ENCODE measurements at regions not wholly inside any gene's neighbourhood (a gene's known extent, or its start where the extent isn't known, plus 50 kb on each side); places are given as distances from the start of the nearest gene placed in this dataset.

DNA sequence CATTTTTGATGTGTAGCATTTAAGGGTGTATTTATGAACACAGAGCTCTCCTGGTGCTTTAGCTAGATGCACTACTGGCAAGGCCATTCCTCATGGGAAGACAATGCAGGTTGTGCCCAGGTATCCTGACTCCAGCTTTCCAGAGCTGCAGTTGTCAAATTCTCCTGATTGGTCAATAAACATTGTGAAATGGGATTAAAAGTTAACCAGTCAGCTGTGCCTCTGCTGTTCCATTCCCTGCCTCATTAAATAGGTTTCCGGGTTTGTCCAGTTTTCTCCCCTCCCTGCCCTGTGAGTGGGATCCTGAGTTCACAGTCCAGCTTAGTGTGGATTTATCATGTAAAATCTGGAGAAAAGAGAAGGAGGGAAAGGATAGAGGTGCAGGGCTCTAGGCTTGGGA is 207.3 kb downstream of the SQOR start (continued):
- TF ChIP-seq USF2 (IDR thresholded peaks at IDR 0.05; ENCODE audit: borderline replicate concordance, low read depth, low read length) = no peak
- no peak for TF ChIP-seq MTA2 (IDR thresholded peaks at IDR 0.05; ENCODE audit: low read depth)

DNA sequence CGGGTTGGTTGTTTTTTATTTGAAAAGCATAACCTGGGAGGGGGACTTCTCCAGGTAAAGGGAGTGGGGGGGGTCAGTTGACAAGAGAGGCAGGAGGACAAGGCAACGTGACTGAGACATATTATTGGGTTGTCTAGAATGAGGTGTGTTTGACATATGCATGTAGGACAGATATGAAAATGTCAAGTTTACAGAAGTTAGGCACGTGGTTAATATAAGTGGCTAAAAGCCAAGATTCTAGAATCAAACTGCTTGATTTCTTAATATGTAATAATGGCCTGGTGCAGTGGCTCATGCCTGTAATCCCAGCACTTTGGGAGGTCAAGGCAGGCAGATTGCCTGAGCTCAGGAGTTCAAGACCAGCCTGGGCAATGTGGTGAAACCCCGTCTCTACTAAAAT is 212.8 kb downstream of the SQOR start:
- Histone ChIP-seq H3K9me3 (replicated peaks; ENCODE audit: control insufficient read depth, insufficient read depth, low read length) (no peaks in the 10 kb centered on the region), H3K36me3 (ENCODE audit: control insufficient read depth in 2 of 2, insufficient read depth in 2 of 2, low read length in 1 of 2) (no peaks in the 10 kb centered on the region), H3K79me2 (ENCODE audit: control insufficient read depth, insufficient read depth, low read length) (no peaks in the 10 kb centered on the region), H3K9ac (ENCODE audit: control insufficient read depth, insufficient read depth, low read length) (no peak overlapping the region), H3K27me3 (replicated peaks in 1 of 2; ENCODE audit: control insufficient read depth in 2 of 2, insufficient read depth in 2 of 2, low read length in 1 of 2) (no peaks in the 10 kb centered on the region), H3K4me1 (ENCODE audit: control insufficient read depth, insufficient read depth, low read length) (no peaks in the 10 kb centered on the region), H4K20me1 (ENCODE audit: control insufficient read depth, insufficient read depth) (no peaks in the 10 kb centered on the region), H3K4me3 (no peak overlapping the region), H2AFZ (ENCODE audit: control insufficient read depth, low read depth, low read length) (no peak overlapping the region), H3K27ac (ENCODE audit: control insufficient read depth, insufficient read depth) (no peak overlapping the region), H3K4me2 (ENCODE audit: control insufficient read depth, insufficient read depth) (no peak overlapping the region)
- BruUV-seq (replicated peaks) = no TSS peak
- intact Hi-C loops (cut with micrococcal nuclease; ENCODE audit: unreplicated experiment) = no loop called here
- ATAC-seq (no peak), FAIRE-seq (no peak), DNase-seq (ENCODE audit: low read depth, low spot score) (no peak)
- ChIA-PET RAD21 (ENCODE audit: unreplicated experiment) (no interaction called here), CTCF (no interaction called here), POLR2A (no interaction called here), SMC1A (ENCODE audit: uncharacterized antibody, unreplicated experiment) (interaction anchor here (0.6 kb wide), 1 partner anchor 45 kb away, joined by 4 read pairs; no protein-coding TSS in a partner anchor)
- in situ Hi-C loops (cut with MboI) = no loop called here
- 0% methylated on average over 4 of the region's 4 CpGs for WGBS (ENCODE audit: insufficient coverage, insufficient replicate concordance, low lambda C conversion rate, missing lambda C conversion rate)
- TF ChIP-seq ZZZ3 (IDR thresholded peaks at IDR 0.05; ENCODE audit: control insufficient read depth, insufficient read length, low read depth) (no peak), CREM (IDR thresholded peaks at IDR 0.05; ENCODE audit: low read depth) (no peak), REST (IDR thresholded peaks at IDR 0.05; ENCODE audit: low read depth, low read length) (no peak), ZBTB33 (IDR thresholded peaks at IDR 0.05) (no peak), EED (IDR thresholded peaks at IDR 0.05; ENCODE audit: low read depth) (no peak), CHD1 (IDR thresholded peaks at IDR 0.05; ENCODE audit: low read depth, low read length) (no peak)
- TF ChIP-seq, protein P1, sequence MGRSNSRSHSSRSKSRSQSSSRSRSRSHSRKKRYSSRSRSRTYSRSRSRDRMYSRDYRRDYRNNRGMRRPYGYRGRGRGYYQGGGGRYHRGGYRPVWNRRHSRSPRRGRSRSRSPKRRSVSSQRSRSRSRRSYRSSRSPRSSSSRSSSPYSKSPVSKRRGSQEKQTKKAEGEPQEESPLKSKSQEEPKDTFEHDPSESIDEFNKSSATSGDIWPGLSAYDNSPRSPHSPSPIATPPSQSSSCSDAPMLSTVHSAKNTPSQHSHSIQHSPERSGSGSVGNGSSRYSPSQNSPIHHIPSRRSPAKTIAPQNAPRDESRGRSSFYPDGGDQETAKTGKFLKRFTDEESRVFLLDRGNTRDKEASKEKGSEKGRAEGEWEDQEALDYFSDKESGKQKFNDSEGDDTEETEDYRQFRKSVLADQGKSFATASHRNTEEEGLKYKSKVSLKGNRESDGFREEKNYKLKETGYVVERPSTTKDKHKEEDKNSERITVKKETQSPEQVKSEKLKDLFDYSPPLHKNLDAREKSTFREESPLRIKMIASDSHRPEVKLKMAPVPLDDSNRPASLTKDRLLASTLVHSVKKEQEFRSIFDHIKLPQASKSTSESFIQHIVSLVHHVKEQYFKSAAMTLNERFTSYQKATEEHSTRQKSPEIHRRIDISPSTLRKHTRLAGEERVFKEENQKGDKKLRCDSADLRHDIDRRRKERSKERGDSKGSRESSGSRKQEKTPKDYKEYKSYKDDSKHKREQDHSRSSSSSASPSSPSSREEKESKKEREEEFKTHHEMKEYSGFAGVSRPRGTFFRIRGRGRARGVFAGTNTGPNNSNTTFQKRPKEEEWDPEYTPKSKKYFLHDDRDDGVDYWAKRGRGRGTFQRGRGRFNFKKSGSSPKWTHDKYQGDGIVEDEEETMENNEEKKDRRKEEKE (IDR thresholded peaks at IDR 0.05) = no peak

All from GM12878 (cell line).